ENCODE measurements at regions not wholly inside any gene's neighbourhood (a gene's known extent, or its start where the extent isn't known, plus 50 kb on each side); places are given as distances from the start of the nearest gene placed in this dataset.

GRCh38 chr18:78762753-78763152 is 216.9 kb upstream of the SALL3 start:
- TF ChIP-seq CTCF (IDR thresholded peaks at IDR 0.05), result no peak
- H3K36me3 ChIP-seq (replicated peaks in 1 of 2; ENCODE audit: control insufficient read depth in 1 of 2, insufficient read depth in 2 of 2, low read length in 2 of 2), result no peaks in the 10 kb centered on the region
- no peak for DNase-seq
- intact Hi-C loops (cut with micrococcal nuclease), result no loop called here
- H3K4me3 ChIP-seq (replicated peaks in 1 of 3; ENCODE audit: low read depth in 2 of 3, low read length in 3 of 3), result no peak overlapping the region
- H3K9ac ChIP-seq (ENCODE audit: insufficient read depth, low read length, poor library complexity, severe bottlenecking), result no peak overlapping the region
- no peaks in the 10 kb centered on the region for H3K27me3 ChIP-seq (ENCODE audit: control insufficient read depth in 2 of 2, insufficient read depth in 2 of 2, low read length in 2 of 2)
- 95% methylated on average over 6 of the region's 8 CpGs for WGBS (ENCODE audit: insufficient coverage)
- H3K9me3 ChIP-seq (replicated peaks in 1 of 2; ENCODE audit: control insufficient read depth in 1 of 2, insufficient read depth in 1 of 2, low read length in 2 of 2), result peaks cover 5 to 18% of the 10 kb centered on the region in 2 donors
- no peaks in the 10 kb centered on the region for H3K79me2 ChIP-seq (ENCODE audit: insufficient read depth, low read length)
- Mint-ChIP-seq H3K4me1 (no peaks in the 10 kb centered on the region), H3K27me3 (ENCODE audit: low read depth in 3 of 3) (peaks cover 2 to 8% (median 3%) of the 10 kb centered on the region in 3 donors), H3K9me3 (peaks cover 6 to 22% (median 8%) of the 10 kb centered on the region in 7 donors), H3K27ac (no peak overlapping the region), H3K4me3 (no peak overlapping the region), H3K36me3 (no peaks in the 10 kb centered on the region)
- H4K20me1 ChIP-seq (ENCODE audit: insufficient read depth, low read length), result no peaks in the 10 kb centered on the region
- no peaks in the 10 kb centered on the region for H3K4me1 ChIP-seq (ENCODE audit: control insufficient read depth in 1 of 2, insufficient read depth in 2 of 2, low read length in 2 of 2)
- H3K4me2 ChIP-seq (replicated peaks; ENCODE audit: extremely low read depth, low read length, poor library complexity, severe bottlenecking), result no peak overlapping the region
- H3K27ac ChIP-seq (ENCODE audit: low read depth in 1 of 2, low read length in 2 of 2), result no peak overlapping the region
- H2AFZ ChIP-seq (ENCODE audit: insufficient read depth, low read depth, low read length, poor library complexity, severe bottlenecking), result no peak overlapping the region

DNA sequence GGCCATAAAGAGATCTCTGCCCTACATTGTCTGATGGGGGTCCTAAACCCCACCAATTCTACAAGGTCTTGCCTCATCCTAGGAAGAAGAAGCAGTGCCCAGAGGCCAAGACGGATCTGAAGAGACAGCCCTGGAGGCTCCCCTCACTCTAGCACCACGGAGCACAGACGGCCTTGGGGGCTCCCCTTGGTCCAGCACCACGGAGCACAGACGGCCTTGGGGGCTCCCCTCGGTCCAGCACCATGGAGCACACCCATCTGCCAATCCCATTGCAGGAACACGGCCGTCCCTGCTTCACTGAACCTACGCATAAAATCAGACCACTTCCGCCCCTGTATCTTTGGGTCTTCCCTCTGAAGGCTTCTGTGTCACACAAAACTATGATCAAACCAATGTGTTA is 215.1 kb upstream of the SALL3 start:
- Histone ChIP-seq H3K9ac (ENCODE audit: insufficient read depth, low read length, poor library complexity, severe bottlenecking) (no peak overlapping the region), H3K36me3 (replicated peaks in 1 of 2; ENCODE audit: control insufficient read depth in 1 of 2, insufficient read depth in 2 of 2, low read length in 2 of 2) (no peaks in the 10 kb centered on the region), H3K27me3 (ENCODE audit: control insufficient read depth in 2 of 2, insufficient read depth in 2 of 2, low read length in 2 of 2) (no peaks in the 10 kb centered on the region), H2AFZ (ENCODE audit: insufficient read depth, low read depth, low read length, poor library complexity, severe bottlenecking) (no peak overlapping the region), H3K9me3 (replicated peaks in 1 of 2; ENCODE audit: control insufficient read depth in 1 of 2, insufficient read depth in 1 of 2, low read length in 2 of 2) (peaks cover 5 to 18% of the 10 kb centered on the region in 2 donors), H3K4me3 (replicated peaks in 1 of 3; ENCODE audit: low read depth in 2 of 3, low read length in 3 of 3) (no peak overlapping the region), H3K4me2 (replicated peaks; ENCODE audit: extremely low read depth, low read length, poor library complexity, severe bottlenecking) (no peak overlapping the region), H3K79me2 (ENCODE audit: insufficient read depth, low read length) (no peaks in the 10 kb centered on the region), H3K27ac (ENCODE audit: low read depth in 1 of 2, low read length in 2 of 2) (no peak overlapping the region), H4K20me1 (ENCODE audit: insufficient read depth, low read length) (no peaks in the 10 kb centered on the region), H3K4me1 (ENCODE audit: control insufficient read depth in 1 of 2, insufficient read depth in 2 of 2, low read length in 2 of 2) (no peaks in the 10 kb centered on the region)
- H3K4me3 Mint-ChIP-seq, result no peak overlapping the region
- H3K4me1 Mint-ChIP-seq, result no peaks in the 10 kb centered on the region
- 86% methylated on average over 6 of the region's 10 CpGs for WGBS (ENCODE audit: insufficient coverage)
- peaks cover 5 to 10% (median 8%) of the 10 kb centered on the region in 3 donors for H3K27me3 Mint-ChIP-seq (ENCODE audit: low read depth in 3 of 3)
- intact Hi-C loops (cut with micrococcal nuclease), result no loop called here
- no peaks in the 10 kb centered on the region for H3K36me3 Mint-ChIP-seq
- no peak overlapping the region for H3K27ac Mint-ChIP-seq
- TF ChIP-seq CTCF (IDR thresholded peaks at IDR 0.05), result no peak
- no peak for DNase-seq
- H3K9me3 Mint-ChIP-seq, result peaks cover 4 to 18% (median 8%) of the 10 kb centered on the region in 7 donors
